HG02642 (cell line): ENCODE measurements at regions not wholly inside any gene's neighbourhood (a gene's known extent, or its start where the extent isn't known, plus 50 kb on each side); places are given as distances from the start of the nearest gene placed in this dataset.
"Not testable (repeated sequence)": the region's sequence is repeated elsewhere in the genome, so short reads cannot be mapped to it uniquely, and the experiment has no call there.

Source experiments
- ATAC-seq: cut with Tn5 transposase; IDR thresholded peaks from one replicate; pipeline ENCODE4 v1.9.1; 2021; ENCODE audit warnings: mild to moderate bottlenecking; ENCODE audit not compliant: unreplicated experiment, poor library complexity

- not testable (repeated sequence) for ATAC-seq
Observed at GRCh38 chr9:93879662-93880407, 75.3 kb downstream of the BARX1 start.

GRCh38 chr9:93875330-93875729 lies 79.8 kb downstream of the BARX1 start:
- no peak for ATAC-seq

GRCh38 chr9:93874242-93874641 lies 80.9 kb downstream of the BARX1 start:
- ATAC-seq = no peak

GRCh38 chr9:93871286-93871685 lies 83.9 kb downstream of the BARX1 start:
- ATAC-seq = no peak

GRCh38 chr9:93869863-93870262 lies 85.3 kb downstream of the BARX1 start:
- ATAC-seq = no peak

GRCh38 chr9:93869088-93869487 lies 86.1 kb downstream of the BARX1 start:
- ATAC-seq = no peak

GRCh38 chr9:93865716-93866115 lies 89.4 kb downstream of the BARX1 start:
- no peak for ATAC-seq

- ATAC-seq = no peak
Observed at GRCh38 chr9:93865245-93865644, 89.9 kb downstream of the BARX1 start.

- no peak for ATAC-seq
Observed at GRCh38 chr9:93864840-93865239, 90.3 kb downstream of the BARX1 start.

GRCh38 chr9:93864032-93864431 lies 91.1 kb downstream of the BARX1 start:
- no peak for ATAC-seq

GRCh38 chr9:93862877-93863545 lies 92.1 kb downstream of the BARX1 start:
- no peak for ATAC-seq

GRCh38 chr9:93861736-93862358 lies 93.3 kb downstream of the BARX1 start:
- no peak for ATAC-seq

- ATAC-seq = no peak
Observed at GRCh38 chr9:93860694-93861658, 94.2 kb downstream of the BARX1 start.

GRCh38 chr9:93859431-93860215 lies 95.5 kb downstream of the BARX1 start:
- no peak for ATAC-seq

GRCh38 chr9:93857528-93857927 lies 97.6 kb downstream of the BARX1 start:
- no peak for ATAC-seq

GRCh38 chr9:93852728-93853127 lies 102.4 kb downstream of the BARX1 start:
- no peak for ATAC-seq

- ATAC-seq = no peak
Observed at GRCh38 chr9:93846349-93846748, 108.8 kb downstream of the BARX1 start.

GRCh38 chr9:93843396-93843795 lies 111.8 kb downstream of the BARX1 start:
- no peak for ATAC-seq

- ATAC-seq = no peak
Observed at GRCh38 chr9:93830606-93831005, 124.5 kb downstream of the BARX1 start.
